Gastrocnemius medialis (tissue), 4 donors: ENCODE measurements at regions not wholly inside any gene's neighbourhood (a gene's known extent, or its start where the extent isn't known, plus 50 kb on each side); places are given as distances from the start of the nearest gene placed in this dataset.

ENCODE experiments used
- POLR2A ChIP-seq, 2 donors: fragments of 450-650 bp; IDR thresholded peaks; one replicate each; pipeline ENCODE4 v1.6.1; 2017; ENCODE audit warnings: antibody characterized with exemption in 2 of 2, mild to moderate bottlenecking in 2 of 2, moderate library complexity in 2 of 2
- TF ChIP-seq, protein P1 (sequence below), 5 experiments: fragments of 450-650 bp in 3 of 5; fragments of 200-600 bp in 2 of 5; sonication (generic) in 2 of 5; IDR thresholded peaks in 4 of 5; conservative IDR thresholded peaks in 1 of 5; 1 replicate in 4 of 5; 2 replicates in 1 of 5; pipeline ENCODE4 v1.5.1; 2016 to 2019; ENCODE audit warnings: antibody characterized with exemption in 5 of 5, mild to moderate bottlenecking in 3 of 5, moderate library complexity in 3 of 5

DNA sequence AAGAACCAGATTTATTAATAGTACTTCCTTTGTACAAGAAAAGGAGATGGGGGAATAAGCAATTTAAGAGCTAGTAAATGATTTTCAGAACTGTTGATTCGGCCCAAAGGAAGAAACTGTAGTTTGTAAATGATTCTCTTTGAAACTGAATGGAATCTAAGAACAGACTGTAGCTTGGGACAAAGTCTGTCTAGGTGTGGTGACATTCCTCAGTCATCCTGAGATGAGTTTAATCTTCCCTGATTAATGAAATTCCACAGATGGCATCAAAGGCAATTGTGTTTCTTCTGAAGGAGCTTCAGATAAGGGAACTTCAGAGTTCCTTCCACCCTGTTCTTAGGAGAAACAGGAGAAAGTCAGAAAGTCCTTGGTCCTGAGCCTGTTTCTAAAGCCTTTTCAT is 2095.9 kb downstream of the LRRC4C start:
- TF ChIP-seq, protein P1, sequence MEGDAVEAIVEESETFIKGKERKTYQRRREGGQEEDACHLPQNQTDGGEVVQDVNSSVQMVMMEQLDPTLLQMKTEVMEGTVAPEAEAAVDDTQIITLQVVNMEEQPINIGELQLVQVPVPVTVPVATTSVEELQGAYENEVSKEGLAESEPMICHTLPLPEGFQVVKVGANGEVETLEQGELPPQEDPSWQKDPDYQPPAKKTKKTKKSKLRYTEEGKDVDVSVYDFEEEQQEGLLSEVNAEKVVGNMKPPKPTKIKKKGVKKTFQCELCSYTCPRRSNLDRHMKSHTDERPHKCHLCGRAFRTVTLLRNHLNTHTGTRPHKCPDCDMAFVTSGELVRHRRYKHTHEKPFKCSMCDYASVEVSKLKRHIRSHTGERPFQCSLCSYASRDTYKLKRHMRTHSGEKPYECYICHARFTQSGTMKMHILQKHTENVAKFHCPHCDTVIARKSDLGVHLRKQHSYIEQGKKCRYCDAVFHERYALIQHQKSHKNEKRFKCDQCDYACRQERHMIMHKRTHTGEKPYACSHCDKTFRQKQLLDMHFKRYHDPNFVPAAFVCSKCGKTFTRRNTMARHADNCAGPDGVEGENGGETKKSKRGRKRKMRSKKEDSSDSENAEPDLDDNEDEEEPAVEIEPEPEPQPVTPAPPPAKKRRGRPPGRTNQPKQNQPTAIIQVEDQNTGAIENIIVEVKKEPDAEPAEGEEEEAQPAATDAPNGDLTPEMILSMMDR (IDR thresholded peaks at IDR 0.05 in 4 of 5, conservative IDR thresholded peaks at IDR 0.05 in 1 of 5) = no peak
- TF ChIP-seq POLR2A (IDR thresholded peaks at IDR 0.05) = no peak
